ENCODE measurements at regions not wholly inside any gene's neighbourhood (a gene's known extent, or its start where the extent isn't known, plus 50 kb on each side); places are given as distances from the start of the nearest gene placed in this dataset.

DNA sequence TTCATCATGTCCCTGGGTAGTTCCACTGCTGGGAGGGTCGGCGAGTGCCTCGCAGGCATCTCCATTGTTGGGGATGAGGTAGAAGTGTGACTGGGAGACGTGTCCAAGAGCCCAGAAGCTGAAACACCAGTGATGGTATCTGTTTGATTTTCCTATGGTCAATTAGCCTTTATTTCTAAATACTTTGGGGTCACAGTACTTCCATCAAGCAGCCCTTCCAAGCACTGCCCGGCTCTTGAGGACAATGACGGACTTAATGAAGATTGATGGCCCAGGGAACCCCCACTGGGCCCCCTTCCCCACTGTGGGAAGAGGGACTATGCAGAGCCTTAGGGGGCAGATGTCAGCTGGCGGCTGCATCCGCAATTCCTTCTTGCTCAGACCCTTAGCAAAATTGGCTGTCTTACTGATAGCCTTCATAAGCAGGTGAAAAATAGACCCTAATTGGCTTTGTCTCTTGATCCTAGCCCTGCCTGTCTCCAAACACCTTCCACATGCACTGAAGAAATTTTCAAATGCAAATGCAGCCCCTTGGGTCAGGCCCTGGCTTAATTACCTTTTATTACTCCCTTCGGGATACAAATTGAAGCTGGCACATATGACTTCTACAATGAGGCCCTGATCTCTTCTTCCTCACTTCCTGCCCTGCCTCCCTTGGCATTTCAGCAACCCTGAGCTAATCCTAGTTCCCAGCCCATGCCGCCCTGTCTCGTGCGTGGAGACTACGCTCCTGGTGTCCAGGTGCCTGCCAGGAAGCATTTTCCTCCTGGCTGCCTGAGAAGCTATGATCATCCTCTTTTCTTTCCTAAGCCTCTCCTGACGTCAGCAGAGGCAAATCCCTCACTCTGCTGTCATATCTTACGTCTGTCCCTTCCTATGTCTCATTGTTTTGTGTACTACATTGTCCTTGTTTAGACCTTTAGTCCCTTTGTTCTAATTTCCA lies 124.5 kb upstream of the GDF10 start:
- Histone ChIP-seq H3K9me3 (ENCODE audit: control insufficient read depth, insufficient read depth, low read depth, low read length) (no peaks in the 10 kb centered on the region), H3K4me3 (ENCODE audit: low read depth, low read length) (no peak overlapping the region), H3K4me1 (ENCODE audit: control insufficient read depth, insufficient read depth, low read length) (no peaks in the 10 kb centered on the region), H3K27ac (ENCODE audit: extremely low read depth, low read depth, low read length) (no peak overlapping the region), H3K36me3 (ENCODE audit: control insufficient read depth in 2 of 2, insufficient read depth in 1 of 2, low read length in 2 of 2) (no peaks in the 10 kb centered on the region)
- ChIA-PET CTCF (no interaction called here), POLR2A (no interaction called here)
- TF ChIP-seq ZNF830 (tag by site-specific recombination; IDR thresholded peaks at IDR 0.05; ENCODE audit: low read depth): no peak
- TF ChIP-seq ZNF302 (tag by site-specific recombination; IDR thresholded peaks at IDR 0.05; ENCODE audit: low read depth): no peak
- no peak for TF ChIP-seq ZBTB48 (tag by site-specific recombination; IDR thresholded peaks at IDR 0.05)
- no peak for TF ChIP-seq ZBTB21 (tag by site-specific recombination; IDR thresholded peaks at IDR 0.05)
- TF ChIP-seq ZNF423 (tag by site-specific recombination; IDR thresholded peaks at IDR 0.05): no peak
- TF ChIP-seq ZNF341 (tag by site-specific recombination; IDR thresholded peaks at IDR 0.05; ENCODE audit: low read depth): no peak
- no peak for TF ChIP-seq ZNF501 (tag by site-specific recombination; IDR thresholded peaks at IDR 0.05)
- TF ChIP-seq YY2 (tag by site-specific recombination; IDR thresholded peaks at IDR 0.05): no peak
- no peak for TF ChIP-seq ZNF274 (IDR thresholded peaks at IDR 0.05; ENCODE audit: low read length)
- no peak for TF ChIP-seq ZNF274 (tag by site-specific recombination; IDR thresholded peaks at IDR 0.05; ENCODE audit: borderline replicate concordance)
- no peak for TF ChIP-seq ZNF521 (tag by site-specific recombination; IDR thresholded peaks at IDR 0.05)
- TF ChIP-seq, protein P1, sequence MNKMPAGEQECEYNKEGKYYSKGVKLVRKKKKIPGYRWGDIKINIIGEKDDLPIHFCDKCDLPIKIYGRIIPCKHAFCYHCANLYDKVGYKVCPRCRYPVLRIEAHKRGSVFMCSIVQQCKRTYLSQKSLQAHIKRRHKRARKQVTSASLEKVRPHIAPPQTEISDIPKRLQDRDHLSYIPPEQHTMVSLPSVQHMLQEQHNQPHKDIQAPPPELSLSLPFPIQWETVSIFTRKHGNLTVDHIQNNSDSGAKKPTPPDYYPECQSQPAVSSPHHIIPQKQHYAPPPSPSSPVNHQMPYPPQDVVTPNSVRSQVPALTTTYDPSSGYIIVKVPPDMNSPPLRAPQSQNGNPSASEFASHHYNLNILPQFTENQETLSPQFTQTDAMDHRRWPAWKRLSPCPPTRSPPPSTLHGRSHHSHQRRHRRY (tag by site-specific recombination; IDR thresholded peaks at IDR 0.05): no peak
- TF ChIP-seq PRDM2 (tag by site-specific recombination; IDR thresholded peaks at IDR 0.05; ENCODE audit: borderline replicate concordance): no peak
- TF ChIP-seq ZNF600 (tag by site-specific recombination; IDR thresholded peaks at IDR 0.05): no peak
- TF ChIP-seq, protein P2, sequence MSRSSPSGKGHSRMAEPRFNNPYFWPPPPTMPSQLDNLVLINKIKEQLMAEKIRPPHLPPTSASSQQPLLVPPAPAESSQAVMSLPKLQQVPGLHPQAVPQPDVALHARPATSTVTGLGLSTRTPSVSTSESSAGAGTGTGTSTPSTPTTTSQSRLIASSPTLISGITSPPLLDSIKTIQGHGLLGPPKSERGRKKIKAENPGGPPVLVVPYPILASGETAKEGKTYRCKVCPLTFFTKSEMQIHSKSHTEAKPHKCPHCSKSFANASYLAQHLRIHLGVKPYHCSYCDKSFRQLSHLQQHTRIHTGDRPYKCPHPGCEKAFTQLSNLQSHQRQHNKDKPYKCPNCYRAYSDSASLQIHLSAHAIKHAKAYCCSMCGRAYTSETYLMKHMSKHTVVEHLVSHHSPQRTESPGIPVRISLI (tag by site-specific recombination; IDR thresholded peaks at IDR 0.05): no peak
- TF ChIP-seq ZNF658 (tag by site-specific recombination; IDR thresholded peaks at IDR 0.05): no peak
- TF ChIP-seq ZNF350 (tag by site-specific recombination; IDR thresholded peaks at IDR 0.05): no peak
- TF ChIP-seq, protein P3, sequence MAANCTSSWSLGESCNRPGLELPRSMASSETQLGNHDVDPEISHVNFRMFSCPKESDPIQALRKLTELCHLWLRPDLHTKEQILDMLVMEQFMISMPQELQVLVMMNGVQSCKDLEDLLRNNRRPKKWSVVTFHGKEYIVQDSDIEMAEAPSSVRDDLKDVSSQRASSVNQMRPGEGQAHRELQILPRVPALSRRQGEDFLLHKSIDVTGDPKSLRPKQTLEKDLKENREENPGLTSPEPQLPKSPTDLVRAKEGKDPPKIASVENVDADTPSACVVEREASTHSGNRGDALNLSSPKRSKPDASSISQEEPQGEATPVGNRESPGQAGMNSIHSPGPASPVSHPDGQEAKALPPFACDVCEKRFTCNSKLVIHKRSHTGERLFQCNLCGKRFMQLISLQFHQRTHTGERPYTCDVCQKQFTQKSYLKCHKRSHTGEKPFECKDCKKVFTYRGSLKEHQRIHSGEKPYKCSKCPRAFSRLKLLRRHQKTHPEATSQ (tag by site-specific recombination; IDR thresholded peaks at IDR 0.05): no peak

All from HEK293 (cell line).